ENCODE measurements at regions not wholly inside any gene's neighbourhood (a gene's known extent, or its start where the extent isn't known, plus 50 kb on each side); places are given as distances from the start of the nearest gene placed in this dataset.

DNA sequence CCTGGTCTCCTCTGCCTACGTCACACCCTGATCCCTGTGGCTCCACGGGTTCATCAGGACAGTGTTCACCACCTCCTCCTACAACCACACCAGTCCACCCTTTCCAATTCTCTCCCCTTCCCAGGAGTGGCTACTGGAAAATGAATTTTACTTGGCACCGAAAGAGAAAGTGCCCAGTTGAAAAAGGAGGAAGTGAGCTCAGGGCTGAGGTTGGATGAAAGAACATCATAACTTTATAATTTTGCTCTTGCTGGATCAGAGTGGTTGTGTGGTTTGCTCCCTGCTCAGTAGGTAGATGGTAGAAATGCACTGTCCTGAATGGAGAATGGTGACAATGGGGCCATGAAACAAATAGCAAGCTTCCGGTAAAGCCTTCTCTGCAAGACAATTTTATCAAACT is 140.3 kb upstream of the DDX18 start:
- Histone ChIP-seq H3K4me3 (no peak overlapping the region), H3K9me3 (peaks cover 0 to 11% (median 0%) of the 10 kb centered on the region in 11 donors), H3K27me3 (no peaks in the 10 kb centered on the region), H3K27ac (no peak overlapping the region), H3K36me3 (no peaks in the 10 kb centered on the region), H3K4me1 (no peaks in the 10 kb centered on the region)
- TF ChIP-seq, protein P1, sequence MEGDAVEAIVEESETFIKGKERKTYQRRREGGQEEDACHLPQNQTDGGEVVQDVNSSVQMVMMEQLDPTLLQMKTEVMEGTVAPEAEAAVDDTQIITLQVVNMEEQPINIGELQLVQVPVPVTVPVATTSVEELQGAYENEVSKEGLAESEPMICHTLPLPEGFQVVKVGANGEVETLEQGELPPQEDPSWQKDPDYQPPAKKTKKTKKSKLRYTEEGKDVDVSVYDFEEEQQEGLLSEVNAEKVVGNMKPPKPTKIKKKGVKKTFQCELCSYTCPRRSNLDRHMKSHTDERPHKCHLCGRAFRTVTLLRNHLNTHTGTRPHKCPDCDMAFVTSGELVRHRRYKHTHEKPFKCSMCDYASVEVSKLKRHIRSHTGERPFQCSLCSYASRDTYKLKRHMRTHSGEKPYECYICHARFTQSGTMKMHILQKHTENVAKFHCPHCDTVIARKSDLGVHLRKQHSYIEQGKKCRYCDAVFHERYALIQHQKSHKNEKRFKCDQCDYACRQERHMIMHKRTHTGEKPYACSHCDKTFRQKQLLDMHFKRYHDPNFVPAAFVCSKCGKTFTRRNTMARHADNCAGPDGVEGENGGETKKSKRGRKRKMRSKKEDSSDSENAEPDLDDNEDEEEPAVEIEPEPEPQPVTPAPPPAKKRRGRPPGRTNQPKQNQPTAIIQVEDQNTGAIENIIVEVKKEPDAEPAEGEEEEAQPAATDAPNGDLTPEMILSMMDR (IDR thresholded peaks at IDR 0.05), result no peak
- 79 to 81% methylated on average over 4 of the region's 4 CpGs for WGBS, 2 donors
- ATAC-seq (no peak), DNase-seq (no peak)
- intact Hi-C loops (cut with DNase I), result no loop called here

DNA sequence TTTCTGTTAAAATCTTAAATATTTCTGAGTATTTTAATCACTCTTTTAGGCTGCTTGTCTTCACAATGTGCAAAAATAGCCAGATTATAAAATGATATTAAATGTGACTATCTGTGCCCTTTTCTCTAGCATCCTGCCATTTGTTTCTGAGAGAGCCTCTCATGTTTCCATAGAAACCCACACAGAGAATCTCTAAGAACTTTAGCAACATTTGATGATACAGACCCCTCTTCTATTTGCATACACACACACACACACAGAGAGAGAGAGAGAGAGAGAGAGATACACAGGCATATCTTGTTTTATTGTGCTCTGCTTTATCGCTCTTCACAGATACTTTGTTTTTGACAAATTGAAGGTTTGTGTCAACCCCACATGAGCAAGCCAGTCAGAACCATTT is 134.5 kb upstream of the DDX18 start:
- no peak for DNase-seq
- no peak overlapping the region for H3K27ac ChIP-seq
- no peak overlapping the region for H3K4me3 ChIP-seq
- WGBS, 2 donors, result 71 to 80% methylated on average over 1 of the region's 1 CpG
- ATAC-seq, result no peak
- H3K9me3 ChIP-seq, result peaks cover 0 to 9% (median 0%) of the 10 kb centered on the region in 11 donors
- no peaks in the 10 kb centered on the region for H3K36me3 ChIP-seq
- H3K4me1 ChIP-seq, result no peaks in the 10 kb centered on the region
- TF ChIP-seq, protein P1 (IDR thresholded peaks at IDR 0.05), result no peak
- no peaks in the 10 kb centered on the region for H3K27me3 ChIP-seq
- intact Hi-C loops (cut with DNase I), result no loop called here

DNA sequence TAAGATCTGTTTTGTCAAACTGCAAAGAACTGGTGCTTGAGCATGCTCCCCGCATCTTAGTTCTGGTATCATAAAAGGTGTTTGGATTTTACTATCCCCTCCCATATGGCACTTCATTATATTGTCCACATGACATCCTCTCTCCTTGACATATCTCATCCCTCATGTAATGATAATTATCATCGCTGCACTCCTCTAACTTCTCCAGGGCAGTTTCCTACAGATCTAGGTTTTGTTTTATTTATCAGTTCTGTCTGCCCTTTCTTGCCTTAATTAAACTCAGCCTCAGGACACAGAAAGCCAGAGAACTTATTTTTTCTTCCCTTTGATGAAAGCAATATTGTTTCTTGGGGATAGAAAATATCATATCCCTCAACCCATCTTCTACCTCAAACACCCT is 129.6 kb upstream of the DDX18 start:
- TF ChIP-seq, protein P1 (IDR thresholded peaks at IDR 0.05), result no peak
- no peaks in the 10 kb centered on the region for H3K36me3 ChIP-seq
- no peaks in the 10 kb centered on the region for H3K4me1 ChIP-seq
- no peak overlapping the region for H3K27ac ChIP-seq
- DNase-seq (no peak), ATAC-seq (no peak)
- peaks cover 0 to 9% (median 0%) of the 10 kb centered on the region in 11 donors for H3K9me3 ChIP-seq
- intact Hi-C loops (cut with DNase I), result no loop called here
- 87 to 89% methylated on average over 2 of the region's 2 CpGs for WGBS, 2 donors
- H3K4me3 ChIP-seq, result no peak overlapping the region
- H3K27me3 ChIP-seq, result no peaks in the 10 kb centered on the region

DNA sequence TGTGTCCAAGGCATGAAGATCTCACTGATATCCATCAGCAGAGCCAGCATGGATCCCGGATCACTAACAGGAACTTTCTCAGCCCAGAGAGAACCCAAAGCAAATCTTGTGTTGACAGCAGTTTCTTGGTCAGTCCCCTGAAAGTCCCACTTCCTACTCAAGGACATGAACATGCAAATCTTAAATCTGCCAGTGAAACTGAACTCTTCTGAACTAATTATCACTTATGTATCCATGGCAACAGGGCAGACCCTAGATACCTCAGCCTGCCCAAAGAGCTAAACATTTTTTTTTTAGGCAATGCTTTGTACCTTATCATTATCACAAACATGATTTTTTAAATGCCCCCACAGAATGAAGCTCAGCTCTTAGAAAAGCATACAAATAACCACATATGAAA is 127.8 kb upstream of the DDX18 start:
- Histone ChIP-seq H3K27me3 (no peaks in the 10 kb centered on the region), H3K4me3 (no peak overlapping the region), H3K27ac (no peak overlapping the region), H3K4me1 (no peaks in the 10 kb centered on the region), H3K9me3 (peaks cover 0 to 1% (median 0%) of the 10 kb centered on the region in 11 donors), H3K36me3 (no peaks in the 10 kb centered on the region)
- ATAC-seq (no peak), DNase-seq (no peak)
- intact Hi-C loops (cut with DNase I), result no loop called here
- WGBS, 2 donors, result 61 to 68% methylated on average over 1 of the region's 1 CpG
- TF ChIP-seq, protein P1 (IDR thresholded peaks at IDR 0.05), result no peak

DNA sequence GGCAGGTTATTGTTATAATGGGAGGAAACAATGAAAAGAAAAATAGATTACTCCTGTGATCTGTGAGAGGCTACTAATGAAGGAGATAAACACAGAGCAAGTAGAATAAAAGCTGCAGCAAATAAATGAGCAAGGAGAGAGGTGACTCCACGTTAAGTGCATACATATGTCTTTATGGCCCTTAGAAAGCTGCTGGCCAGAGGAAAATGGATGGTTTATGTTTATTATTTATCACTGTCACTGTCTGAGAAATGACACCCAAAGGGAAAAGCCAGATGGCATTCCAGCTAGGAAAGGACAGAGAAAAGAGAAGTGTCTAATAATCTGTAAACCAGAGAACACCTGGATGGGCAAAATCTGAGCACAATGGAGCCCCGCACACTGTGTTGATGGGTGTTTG is 122.9 kb upstream of the DDX18 start:
- DNase-seq (no peak), ATAC-seq (no peak)
- TF ChIP-seq, protein P1 (IDR thresholded peaks at IDR 0.05), result no peak
- WGBS, 2 donors, result 78 to 80% methylated on average over 2 of the region's 2 CpGs
- no peak overlapping the region for H3K4me3 ChIP-seq
- no peaks in the 10 kb centered on the region for H3K27me3 ChIP-seq
- H3K9me3 ChIP-seq, result no peaks in the 10 kb centered on the region
- intact Hi-C loops (cut with DNase I), result no loop called here
- H3K4me1 ChIP-seq, result no peaks in the 10 kb centered on the region
- no peak overlapping the region for H3K27ac ChIP-seq
- H3K36me3 ChIP-seq, result no peaks in the 10 kb centered on the region

All from heart right ventricle (tissue), 16 donors.